Cardiac fibroblast (primary cell): ENCODE measurements at regions not wholly inside any gene's neighbourhood (a gene's known extent, or its start where the extent isn't known, plus 50 kb on each side); places are given as distances from the start of the nearest gene placed in this dataset.

ENCODE experiments used
- DNase-seq, 2 donors: peaks; one replicate each; pipeline versions ENCODE4 v3.0.0 to v3.0.0-alpha.2; 2010; ENCODE audit warnings: low read depth in 2 of 2
- H3K4me3 ChIP-seq, 2 donors: replicated peaks in 1 of 2; 1 replicate in 1 of 2; 2 replicates in 1 of 2; pipeline ENCODE4 v1.5.1; 2011; ENCODE audit warnings: low read depth in 2 of 2, low read length in 2 of 2, mild to moderate bottlenecking in 2 of 2, moderate library complexity in 1 of 2
- CTCF ChIP-seq: IDR thresholded peaks from one replicate; pipeline ENCODE4 v1.5.1; 2011; ENCODE audit warnings: low read depth, mild to moderate bottlenecking, low read length, inconsistent platforms

DNA sequence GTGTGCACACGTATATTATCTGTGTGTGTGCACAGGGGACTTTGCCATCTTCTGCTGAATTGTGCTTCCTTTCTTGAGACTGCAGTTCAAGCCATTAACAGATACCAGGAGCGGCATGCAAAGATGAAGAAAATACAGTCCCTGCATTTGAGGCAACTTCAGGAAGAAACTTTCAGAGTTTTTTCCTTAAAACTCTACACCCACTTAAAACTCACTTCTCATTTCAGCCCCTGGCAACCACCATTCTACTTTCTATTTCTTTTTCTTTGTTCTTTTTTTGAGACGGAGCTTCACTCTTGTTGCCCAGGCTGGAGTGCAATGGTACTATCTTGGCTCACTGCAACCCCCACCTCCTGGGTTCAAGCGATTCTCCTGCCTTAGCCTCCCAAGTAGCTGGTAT is 448.9 kb upstream of the ZMIZ1 start:
- H3K4me3 ChIP-seq = no peak overlapping the region
- no peak for TF ChIP-seq CTCF
- no peak for DNase-seq

GRCh38 chr10:78620985-78621799 is 447.6 kb upstream of the ZMIZ1 start:
- DNase-seq = peak in 1 of 2 donors; percentile 19
- TF ChIP-seq CTCF = no peak
- H3K4me3 ChIP-seq = no peak overlapping the region

GRCh38 chr10:78623578-78624215 is 445.1 kb upstream of the ZMIZ1 start:
- no peak for TF ChIP-seq CTCF
- peak; percentile 53 to 54 for DNase-seq
- no peak overlapping the region for H3K4me3 ChIP-seq

DNA sequence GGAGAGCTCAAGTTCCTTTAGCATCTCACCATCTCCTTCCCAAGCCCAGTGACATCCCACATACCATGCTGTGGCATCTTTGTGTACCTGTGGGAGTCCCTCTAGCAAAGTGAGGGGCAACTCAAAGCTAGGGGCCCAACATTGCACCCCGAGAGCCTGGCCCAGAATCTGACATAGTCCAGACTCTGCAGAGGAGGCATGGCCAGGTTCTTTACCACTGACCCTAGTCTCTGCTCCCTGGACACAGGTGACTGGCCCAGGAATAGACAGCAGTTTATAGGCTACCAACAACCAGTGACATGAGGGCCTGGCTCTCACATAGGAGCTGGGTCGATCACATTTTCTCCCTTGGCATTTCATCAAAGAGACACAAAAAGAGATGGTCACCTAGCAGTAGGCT is 444.0 kb upstream of the ZMIZ1 start:
- no peak overlapping the region for H3K4me3 ChIP-seq
- no peak for DNase-seq
- no peak for TF ChIP-seq CTCF

DNA sequence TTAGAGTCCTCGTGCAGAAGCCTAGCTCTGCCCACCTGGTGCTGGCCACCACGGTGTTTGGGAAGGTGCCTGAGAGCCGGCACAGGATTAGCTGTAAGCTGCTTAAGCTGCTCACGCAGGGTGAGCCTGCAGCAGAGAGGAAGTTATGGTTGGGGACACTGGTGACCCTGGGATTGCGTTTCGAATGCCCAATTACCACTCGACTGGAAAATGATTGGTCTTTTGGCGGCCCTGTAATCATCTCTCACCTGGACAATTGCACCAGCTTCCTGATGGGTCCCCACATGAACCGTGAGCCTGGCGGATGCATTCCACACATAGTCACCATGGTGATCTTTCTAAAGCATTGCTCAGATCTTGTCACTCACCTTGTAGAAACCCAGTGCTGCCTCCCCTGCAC is 442.3 kb upstream of the ZMIZ1 start:
- TF ChIP-seq CTCF = no peak
- no peak for DNase-seq
- no peak overlapping the region for H3K4me3 ChIP-seq

DNA sequence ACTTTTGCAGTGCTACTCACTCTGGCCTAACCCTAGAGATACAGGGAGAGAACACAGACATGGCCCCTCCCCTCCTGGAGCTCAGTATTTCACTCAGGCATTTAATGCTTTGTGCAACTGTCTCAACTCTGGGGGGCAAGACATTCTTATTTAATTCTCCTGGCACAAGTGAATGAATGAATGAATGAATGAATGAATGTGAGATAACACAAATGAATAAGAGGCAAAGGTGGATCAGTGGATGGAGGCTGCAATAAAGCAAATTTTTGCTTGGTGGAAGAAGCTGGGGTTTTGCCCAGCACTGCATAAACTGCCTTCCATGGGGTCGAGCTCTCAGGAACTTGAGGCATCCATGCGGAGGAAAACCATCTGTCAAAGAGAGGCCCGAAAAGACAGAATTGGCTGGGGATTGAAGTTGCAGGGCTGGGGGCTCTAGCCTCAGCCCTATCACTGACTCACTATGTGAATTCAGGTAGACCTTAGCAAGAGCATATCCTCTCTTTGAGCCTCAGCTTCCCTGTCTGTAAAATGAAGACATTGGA is 441.4 kb upstream of the ZMIZ1 start:
- DNase-seq = no peak
- TF ChIP-seq CTCF = no peak
- H3K4me3 ChIP-seq = no peak overlapping the region
